ENCODE measurements at regions not wholly inside any gene's neighbourhood (a gene's known extent, or its start where the extent isn't known, plus 50 kb on each side); places are given as distances from the start of the nearest gene placed in this dataset.
A peak's percentile ranks its signal among the peaks of the same experiment; 100 is the strongest.

DNA sequence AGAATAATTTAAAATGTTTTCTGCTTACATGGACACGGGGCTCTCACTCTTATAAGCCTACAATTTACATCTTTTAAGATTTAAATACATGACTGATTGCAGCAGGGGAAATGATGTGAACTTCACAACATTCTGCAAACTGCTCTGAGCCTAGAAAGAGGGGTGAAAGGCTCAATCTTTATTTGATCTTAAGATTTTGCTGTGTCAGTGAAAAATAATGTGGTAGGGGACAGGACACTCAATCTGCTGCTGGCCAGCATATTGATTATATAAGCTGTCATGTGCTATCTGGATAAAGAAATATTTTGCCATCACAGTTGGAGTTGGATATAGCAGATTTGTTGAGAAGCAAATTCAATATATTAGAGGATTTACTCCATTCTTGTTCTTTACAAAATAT is 2210.5 kb downstream of the PCDH7 start:
- H2AFZ ChIP-seq (ENCODE audit: low read length) = no peak overlapping the region; the same call in 1 of the 2 replicates

More for the DNA sequence above, 2210.5 kb downstream of the PCDH7 start:
- no peak overlapping the region for H3K9ac ChIP-seq (replicated peaks in 1 of 4; ENCODE audit: extremely low read depth in 1 of 4, low read depth in 3 of 4, low read length in 3 of 4)
- no peak overlapping the region for H3K27ac ChIP-seq (ENCODE audit: low read depth, low read length)
- H4K5ac ChIP-seq (ENCODE audit: insufficient read length, low read depth, low read length) = no peak overlapping the region
- H4K20me1 ChIP-seq (replicated peaks in 1 of 2; ENCODE audit: control insufficient read depth in 1 of 2, insufficient read depth in 2 of 2, low read length in 2 of 2) = no peaks in the 10 kb centered on the region
- H3K4me1 ChIP-seq (replicated peaks in 1 of 4; ENCODE audit: control insufficient read depth in 3 of 4, insufficient read depth in 4 of 4, low read length in 3 of 4) = peaks cover 0 to 2% (median 0%) of the 10 kb centered on the region in 4 experiments; a peak in 1 of 7 replicates
- FAIRE-seq (no peak), DNase-seq (ENCODE audit: low read depth in 1 of 2, low spot score in 2 of 2) (no peak)
- H3K27me3 ChIP-seq (replicated peaks in 1 of 4; ENCODE audit: control insufficient read depth in 3 of 4, extremely low read depth in 1 of 4, insufficient read depth in 3 of 4, low read length in 3 of 4) = no peaks in the 10 kb centered on the region
- no peak overlapping the region for H3K56ac ChIP-seq (replicated peaks; ENCODE audit: insufficient read length, low read depth, low read length)
- H2BK5ac ChIP-seq (ENCODE audit: low read depth, low read length) = no peak overlapping the region
- no peaks in the 10 kb centered on the region for H3K9me3 ChIP-seq (ENCODE audit: insufficient read depth in 2 of 2, low read depth in 1 of 2, low read length in 1 of 2)
- no peak overlapping the region for H3K14ac ChIP-seq (ENCODE audit: insufficient read length)
- TF ChIP-seq, protein P1, sequence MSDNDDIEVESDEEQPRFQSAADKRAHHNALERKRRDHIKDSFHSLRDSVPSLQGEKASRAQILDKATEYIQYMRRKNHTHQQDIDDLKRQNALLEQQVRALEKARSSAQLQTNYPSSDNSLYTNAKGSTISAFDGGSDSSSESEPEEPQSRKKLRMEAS (IDR thresholded peaks at IDR 0.05) = no peak
- TF ChIP-seq MAFK (IDR thresholded peaks at IDR 0.05; ENCODE audit: low read depth, low read length) = peak; percentile 48; the same call in 1 of the 2 replicates
- ChIA-PET POLR2A (ENCODE audit: partially characterized antibody) (no interaction called here), CTCF (ENCODE audit: partially characterized antibody) (interaction anchor here (0.7 kb wide), 1 partner anchor 21 kb away, joined by 4 read pairs; no protein-coding TSS in a partner anchor)
- H3K79me1 ChIP-seq (ENCODE audit: low read depth, low read length) = no peaks in the 10 kb centered on the region
- WGBS, 2 experiments (ENCODE audit: extremely low coverage in 1 of 2, insufficient coverage in 1 of 2, insufficient read length in 1 of 2, insufficient replicate concordance in 2 of 2, low coverage in 1 of 2, low lambda C conversion rate in 2 of 2, missing lambda C conversion rate in 1 of 2) = 85% methylated on average over 1 of the region's 1 CpG; no CpG with 5 or more reads in 1 of the 2 experiments
- H3K4me3 ChIP-seq (ENCODE audit: extremely low read depth in 1 of 4, insufficient read depth in 2 of 4, low read depth in 3 of 4, low read length in 4 of 4) = no peak overlapping the region
- H2BK20ac ChIP-seq (ENCODE audit: low read length) = no peak overlapping the region
- H3K79me2 ChIP-seq (ENCODE audit: control insufficient read depth in 1 of 2, insufficient read depth in 2 of 2, low read length in 2 of 2) = no peaks in the 10 kb centered on the region
- no peaks in the 10 kb centered on the region; a peak in 1 of 8 replicates for H3K36me3 ChIP-seq (ENCODE audit: control insufficient read depth in 2 of 4, insufficient read depth in 4 of 4, low read length in 3 of 4)
- H3K18ac ChIP-seq (ENCODE audit: extremely low read depth, low read length) = no peak overlapping the region
- H4K8ac ChIP-seq (ENCODE audit: extremely low read depth, insufficient read depth, low read length) = no peak overlapping the region
- H3K23ac ChIP-seq (ENCODE audit: insufficient read length) = no peak overlapping the region
- no peak overlapping the region for H3K4ac ChIP-seq (replicated peaks; ENCODE audit: insufficient read length, low read depth, low read length)
- H3K4me2 ChIP-seq (ENCODE audit: insufficient read depth in 1 of 2, low read depth in 2 of 2, low read length in 2 of 2) = no peak overlapping the region
- H2AK5ac ChIP-seq (ENCODE audit: low read depth, low read length) = no peak overlapping the region
- H2BK15ac ChIP-seq (ENCODE audit: low read length) = no peak overlapping the region
- no peak overlapping the region for H4K91ac ChIP-seq (replicated peaks; ENCODE audit: insufficient read length, low read length)
- no peaks in the 10 kb centered on the region for H3K23me2 ChIP-seq (ENCODE audit: low read depth, low read length)
- no peak overlapping the region for H2BK120ac ChIP-seq (replicated peaks; ENCODE audit: low read depth, low read length)
- no peak overlapping the region for H2BK12ac ChIP-seq (ENCODE audit: low read depth, low read length)
